ENCODE measurements at regions not wholly inside any gene's neighbourhood (a gene's known extent, or its start where the extent isn't known, plus 50 kb on each side); places are given as distances from the start of the nearest gene placed in this dataset.

- intact Hi-C loops (cut with DNase I; ENCODE audit: low total_unique reads), result no loop called here
- no peak overlapping the region for H3K27ac ChIP-seq
- H3K27me3 ChIP-seq, result no peaks in the 10 kb centered on the region
- TF ChIP-seq CTCF (IDR thresholded peaks at IDR 0.05) (no peak), EP300 (IDR thresholded peaks at IDR 0.05) (no peak), POLR2A (IDR thresholded peaks at IDR 0.05) (no peak), POLR2AphosphoS5 (IDR thresholded peaks at IDR 0.05) (no peak)
- WGBS, 5 donors, result 77 to 93% (median 92%) methylated on average over 2 of the region's 2 CpGs
- no peak overlapping the region for H3K4me3 ChIP-seq
- no peaks in the 10 kb centered on the region for H3K36me3 ChIP-seq
- no peaks in the 10 kb centered on the region for H3K9me3 ChIP-seq
- no peak for DNase-seq
- H3K4me1 ChIP-seq, result no peaks in the 10 kb centered on the region
Observed at GRCh38 chr11:107222431-107222830, 204.2 kb upstream of the GUCY1A2 start.

GRCh38 chr11:107221748-107222285 is 203.5 kb upstream of the GUCY1A2 start:
- DNase-seq, result no peak
- TF ChIP-seq CTCF (IDR thresholded peaks at IDR 0.05) (no peak), POLR2A (IDR thresholded peaks at IDR 0.05) (no peak), POLR2AphosphoS5 (IDR thresholded peaks at IDR 0.05) (no peak), EP300 (IDR thresholded peaks at IDR 0.05) (no peak)
- intact Hi-C loops (cut with DNase I; ENCODE audit: low total_unique reads), result no loop called here
- H3K36me3 ChIP-seq, result no peaks in the 10 kb centered on the region
- no peaks in the 10 kb centered on the region for H3K27me3 ChIP-seq
- no peak overlapping the region for H3K4me3 ChIP-seq
- no peak overlapping the region for H3K27ac ChIP-seq
- no peaks in the 10 kb centered on the region for H3K9me3 ChIP-seq
- WGBS, 5 donors, result 65 to 79% (median 75%) methylated on average over 4 of the region's 4 CpGs
- H3K4me1 ChIP-seq, result no peaks in the 10 kb centered on the region

GRCh38 chr11:107218123-107219013 is 200.1 kb upstream of the GUCY1A2 start:
- Histone ChIP-seq H3K36me3 (no peaks in the 10 kb centered on the region), H3K4me3 (no peak overlapping the region), H3K9me3 (no peaks in the 10 kb centered on the region), H3K4me1 (no peaks in the 10 kb centered on the region), H3K27ac (no peak overlapping the region), H3K27me3 (no peaks in the 10 kb centered on the region)
- no peak for DNase-seq
- intact Hi-C loops (cut with DNase I; ENCODE audit: low total_unique reads), result no loop called here
- TF ChIP-seq CTCF (IDR thresholded peaks at IDR 0.05) (no peak), EP300 (IDR thresholded peaks at IDR 0.05) (no peak), POLR2AphosphoS5 (IDR thresholded peaks at IDR 0.05) (no peak), POLR2A (IDR thresholded peaks at IDR 0.05) (no peak)
- 35 to 42% (median 40%) methylated on average over 10 of the region's 10 CpGs for WGBS, 5 donors

- DNase-seq, result no peak
- Histone ChIP-seq H3K4me3 (no peak overlapping the region), H3K27ac (no peak overlapping the region), H3K4me1 (no peaks in the 10 kb centered on the region), H3K27me3 (no peaks in the 10 kb centered on the region), H3K36me3 (no peaks in the 10 kb centered on the region), H3K9me3 (no peaks in the 10 kb centered on the region)
- TF ChIP-seq EP300 (IDR thresholded peaks at IDR 0.05) (no peak), CTCF (IDR thresholded peaks at IDR 0.05) (no peak), POLR2AphosphoS5 (IDR thresholded peaks at IDR 0.05) (no peak), POLR2A (IDR thresholded peaks at IDR 0.05) (no peak)
- 81 to 92% (median 89%) methylated on average over 7 of the region's 7 CpGs for WGBS, 5 donors
- intact Hi-C loops (cut with DNase I; ENCODE audit: low total_unique reads), result no loop called here
Observed at GRCh38 chr11:107217444-107217843, 199.2 kb upstream of the GUCY1A2 start.

Measured in stomach (tissue), 8 donors.